ENCODE measurements at regions not wholly inside any gene's neighbourhood (a gene's known extent, or its start where the extent isn't known, plus 50 kb on each side); places are given as distances from the start of the nearest gene placed in this dataset.
"Not testable (repeated sequence)": the region's sequence is repeated elsewhere in the genome, so short reads cannot be mapped to it uniquely, and the experiment has no call there.

GRCh38 chr6:139698526-139699176 is 324.2 kb upstream of the CITED2 start:
- Histone ChIP-seq H3K9ac (ENCODE audit: low read length) (no peak overlapping the region), H3K36me3 (ENCODE audit: insufficient read depth, low read length) (no peaks in the 10 kb centered on the region), H4K20me1 (ENCODE audit: insufficient read depth, low read length) (no peaks in the 10 kb centered on the region), H3K79me2 (ENCODE audit: insufficient read depth, low read length) (no peaks in the 10 kb centered on the region), H3K27ac (ENCODE audit: low read depth, low read length) (no peak overlapping the region), H3K9me3 (ENCODE audit: insufficient read depth, low read depth, low read length) (no peaks in the 10 kb centered on the region), H3K4me1 (ENCODE audit: insufficient read depth, low read length) (no peaks in the 10 kb centered on the region), H2AFZ (ENCODE audit: low read depth, low read length) (no peak overlapping the region), H3K4me3 (ENCODE audit: insufficient read depth, low read depth, low read length) (no peak overlapping the region), H3K27me3 (ENCODE audit: insufficient read depth, low read length) (no peaks in the 10 kb centered on the region), H3K4me2 (ENCODE audit: low read length) (no peak overlapping the region)
- no peak overlapping the region for H3K4me3 Mint-ChIP-seq (ENCODE audit: unreplicated experiment)
- no peaks in the 10 kb centered on the region for H3K36me3 Mint-ChIP-seq (ENCODE audit: low read depth, unreplicated experiment)
- no peak for FAIRE-seq
- TF ChIP-seq CTCF (IDR thresholded peaks at IDR 0.05; ENCODE audit: insufficient read depth, low read depth, low read length) (no peak), EZH2 (IDR thresholded peaks at IDR 0.05; ENCODE audit: insufficient read depth, low read length) (no peak)
- H3K27me3 Mint-ChIP-seq (ENCODE audit: low read depth, unreplicated experiment): no peaks in the 10 kb centered on the region
- no peak overlapping the region for H3K27ac Mint-ChIP-seq (ENCODE audit: unreplicated experiment)
- H3K4me1 Mint-ChIP-seq (ENCODE audit: low read depth, unreplicated experiment): peaks cover 1% of the 10 kb centered on the region
- no peak for DNase-seq (ENCODE audit: low read depth)
- peaks cover 2% of the 10 kb centered on the region for H3K9me3 Mint-ChIP-seq (ENCODE audit: unreplicated experiment)

- H3K27me3 ChIP-seq (ENCODE audit: insufficient read depth, low read length); FAIRE-seq; H3K4me1 ChIP-seq (ENCODE audit: insufficient read depth, low read length); DNase-seq (ENCODE audit: low read depth); H3K27me3 Mint-ChIP-seq (ENCODE audit: low read depth, unreplicated experiment); H2AFZ ChIP-seq (ENCODE audit: low read depth, low read length); H4K20me1 ChIP-seq (ENCODE audit: insufficient read depth, low read length); H3K4me3 Mint-ChIP-seq (ENCODE audit: unreplicated experiment); H3K36me3 ChIP-seq (ENCODE audit: insufficient read depth, low read length); H3K9ac ChIP-seq (ENCODE audit: low read length); H3K4me2 ChIP-seq (ENCODE audit: low read length); H3K4me1 Mint-ChIP-seq (ENCODE audit: low read depth, unreplicated experiment); H3K27ac Mint-ChIP-seq (ENCODE audit: unreplicated experiment); H3K9me3 Mint-ChIP-seq (ENCODE audit: unreplicated experiment); H3K79me2 ChIP-seq (ENCODE audit: insufficient read depth, low read length); H3K27ac ChIP-seq (ENCODE audit: low read depth, low read length); H3K9me3 ChIP-seq (ENCODE audit: insufficient read depth, low read depth, low read length); H3K36me3 Mint-ChIP-seq (ENCODE audit: low read depth, unreplicated experiment); H3K4me3 ChIP-seq (ENCODE audit: insufficient read depth, low read depth, low read length): not testable (repeated sequence)
Measured at GRCh38 chr6:139697856-139698255, 323.4 kb upstream of the CITED2 start.

- H3K27me3 ChIP-seq (ENCODE audit: insufficient read depth, low read length); H3K27ac Mint-ChIP-seq (ENCODE audit: unreplicated experiment); H3K9ac ChIP-seq (ENCODE audit: low read length); H3K4me1 ChIP-seq (ENCODE audit: insufficient read depth, low read length); H4K20me1 ChIP-seq (ENCODE audit: insufficient read depth, low read length); H3K4me1 Mint-ChIP-seq (ENCODE audit: low read depth, unreplicated experiment); H3K27ac ChIP-seq (ENCODE audit: low read depth, low read length); H3K9me3 ChIP-seq (ENCODE audit: insufficient read depth, low read depth, low read length); H3K4me3 ChIP-seq (ENCODE audit: insufficient read depth, low read depth, low read length); H3K79me2 ChIP-seq (ENCODE audit: insufficient read depth, low read length); H3K36me3 ChIP-seq (ENCODE audit: insufficient read depth, low read length); H3K27me3 Mint-ChIP-seq (ENCODE audit: low read depth, unreplicated experiment); H3K4me3 Mint-ChIP-seq (ENCODE audit: unreplicated experiment); H2AFZ ChIP-seq (ENCODE audit: low read depth, low read length); H3K4me2 ChIP-seq (ENCODE audit: low read length); DNase-seq (ENCODE audit: low read depth); FAIRE-seq; H3K9me3 Mint-ChIP-seq (ENCODE audit: unreplicated experiment); H3K36me3 Mint-ChIP-seq (ENCODE audit: low read depth, unreplicated experiment): not testable (repeated sequence)
Measured at GRCh38 chr6:139696991-139697390, 322.5 kb upstream of the CITED2 start.
